CD1c-positive myeloid dendritic cell (primary cell): ENCODE measurements at regions not wholly inside any gene's neighbourhood (a gene's known extent, or its start where the extent isn't known, plus 50 kb on each side); places are given as distances from the start of the nearest gene placed in this dataset.
"Not testable (repeated sequence)": the region's sequence is repeated elsewhere in the genome, so short reads cannot be mapped to it uniquely, and the experiment has no call there.

ENCODE experiments used
- DNase-seq: peaks from one replicate; pipeline ENCODE4 v3.0.0-alpha.2; 2016; ENCODE audit errors: extremely low spot score

DNA sequence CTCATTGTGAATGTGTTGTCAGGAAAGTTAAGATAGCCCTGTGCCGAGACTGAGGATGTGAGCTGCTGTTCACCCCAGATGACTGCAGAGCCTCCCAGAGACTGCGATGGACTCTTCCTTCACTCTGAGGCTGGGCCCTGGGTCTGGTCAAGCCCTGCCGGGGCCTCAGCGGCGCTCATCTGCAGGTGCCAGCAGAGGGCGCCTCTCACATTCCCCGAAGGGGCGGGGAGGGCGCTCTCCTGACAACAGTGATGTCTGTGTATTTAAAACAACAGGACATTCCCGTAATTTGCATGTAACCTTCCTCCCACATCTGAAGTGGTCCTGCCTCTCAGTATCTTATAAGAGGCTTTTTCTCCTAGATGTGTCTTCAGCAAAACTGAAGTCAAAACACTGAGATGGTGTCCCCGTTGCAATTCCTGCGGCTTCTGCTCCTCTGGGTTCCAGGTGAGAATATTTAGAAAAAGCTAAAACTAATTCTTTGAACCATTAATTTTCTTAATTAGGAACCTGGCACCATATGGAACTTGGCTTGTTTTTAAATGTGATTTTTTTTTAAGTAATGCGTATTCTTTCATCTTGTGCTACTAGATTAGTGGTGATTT, 1377.9 kb downstream of the RPIA start:
- peak; percentile 36 for DNase-seq

DNA sequence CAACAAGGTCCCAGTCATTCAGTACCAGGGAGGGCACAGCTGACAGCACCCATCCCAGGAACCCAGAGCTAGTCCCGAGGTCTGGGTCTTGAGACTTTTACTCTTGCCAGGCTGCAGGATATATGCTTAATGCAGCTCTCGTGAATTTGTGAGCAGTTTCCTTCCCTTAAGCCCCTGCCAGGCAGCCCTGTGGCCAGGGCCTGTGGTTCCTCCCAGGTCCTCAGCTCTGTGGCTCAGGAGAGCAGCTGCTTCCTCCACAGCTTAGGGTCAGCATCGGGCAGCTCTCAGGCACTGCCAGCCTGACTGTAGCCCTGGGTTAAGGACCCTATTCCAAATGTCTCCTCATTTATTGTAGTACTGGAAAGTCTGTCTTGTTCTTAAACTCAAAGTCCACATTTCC, 1384.8 kb downstream of the RPIA start:
- DNase-seq: no peak

DNA sequence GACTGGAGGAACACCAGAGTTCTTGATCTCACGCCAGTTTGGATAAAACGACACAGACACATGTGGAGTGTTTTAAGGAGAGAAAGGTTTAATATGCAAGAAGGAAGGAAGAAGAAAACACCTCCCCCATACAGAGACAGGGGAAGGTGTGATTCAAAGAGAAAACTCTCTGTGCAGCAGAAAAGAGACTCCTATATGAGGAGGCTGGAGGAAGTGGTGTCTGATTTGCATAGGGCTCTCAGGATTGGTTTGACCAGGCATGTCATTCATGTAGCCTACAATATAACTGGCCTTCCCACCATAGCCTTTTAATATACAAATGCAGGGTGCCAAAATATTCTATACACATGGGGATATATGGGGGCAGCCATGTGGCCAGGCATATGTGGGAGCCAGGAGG, 1386.5 kb downstream of the RPIA start:
- DNase-seq: no peak

DNA sequence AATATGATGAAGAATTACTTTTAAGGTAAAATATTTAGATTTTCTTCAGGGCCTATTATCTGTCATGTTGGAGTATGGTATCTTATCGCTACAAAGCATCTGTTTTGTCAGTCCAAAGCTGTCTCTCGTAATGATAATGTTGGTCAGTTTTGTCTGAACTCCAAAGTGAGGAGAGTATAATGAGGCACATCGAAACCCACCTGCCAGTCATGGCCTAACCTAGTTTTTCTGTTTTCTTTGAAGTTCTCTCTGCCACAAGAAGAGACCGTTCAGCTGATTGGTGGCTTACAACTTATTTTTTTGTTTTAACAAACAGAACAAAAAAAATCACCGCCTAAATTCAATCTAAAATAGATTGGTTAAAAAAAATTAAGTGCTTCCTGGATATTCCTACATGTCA, 1387.9 kb downstream of the RPIA start:
- no peak for DNase-seq

DNA sequence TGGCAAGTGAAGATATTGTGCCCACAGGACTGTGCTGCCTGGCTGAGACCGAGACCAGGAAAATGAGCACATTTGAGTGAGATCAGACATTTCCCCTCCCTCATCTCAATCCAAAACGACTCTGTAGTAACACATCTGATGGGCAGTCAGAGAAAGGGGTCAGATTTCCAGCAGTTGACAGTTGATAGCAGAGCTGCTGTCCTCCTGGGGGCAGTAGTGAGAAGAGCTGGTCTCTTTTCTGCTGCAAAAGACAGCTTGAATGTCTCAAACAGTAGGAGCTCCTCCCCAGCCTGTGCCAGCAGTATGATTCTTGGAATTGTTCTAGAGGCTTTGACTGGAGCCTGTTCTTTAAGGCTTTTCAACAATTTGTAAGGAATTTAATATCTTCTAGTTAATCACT, 1396.3 kb downstream of the RPIA start:
- not testable (repeated sequence) for DNase-seq

DNA sequence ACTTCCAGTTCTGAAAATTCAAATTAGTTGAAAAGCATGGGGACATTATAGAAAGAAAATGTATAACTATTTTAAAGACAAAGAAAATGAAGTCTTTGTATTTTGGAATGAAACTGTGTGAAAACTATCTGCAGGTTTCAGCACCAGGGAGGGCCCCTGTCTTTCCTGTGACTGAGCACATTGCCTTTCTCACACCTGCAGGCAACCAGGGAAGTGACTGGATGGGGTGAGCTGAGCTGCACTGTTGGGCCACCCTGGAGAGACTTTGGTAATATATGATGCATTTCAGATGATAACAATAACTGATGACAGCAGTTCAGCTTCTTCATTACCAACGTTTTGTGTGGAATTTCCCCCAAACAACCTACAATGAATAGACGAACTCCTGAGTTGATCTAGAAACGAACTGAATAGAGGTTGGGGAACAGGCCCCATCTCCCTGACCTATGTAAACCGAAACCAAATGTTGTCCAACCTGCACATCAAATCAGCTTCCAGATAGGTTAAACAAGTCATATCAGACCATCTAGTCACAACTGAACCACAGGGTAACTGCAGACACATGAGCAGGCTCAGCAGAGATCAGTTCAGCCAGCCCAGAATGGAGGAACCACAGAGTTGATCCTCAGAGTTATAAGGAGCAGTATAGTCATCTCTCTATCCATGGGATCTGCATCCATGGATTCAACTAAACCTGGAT, 1402.2 kb downstream of the RPIA start:
- not testable (repeated sequence) for DNase-seq

DNA sequence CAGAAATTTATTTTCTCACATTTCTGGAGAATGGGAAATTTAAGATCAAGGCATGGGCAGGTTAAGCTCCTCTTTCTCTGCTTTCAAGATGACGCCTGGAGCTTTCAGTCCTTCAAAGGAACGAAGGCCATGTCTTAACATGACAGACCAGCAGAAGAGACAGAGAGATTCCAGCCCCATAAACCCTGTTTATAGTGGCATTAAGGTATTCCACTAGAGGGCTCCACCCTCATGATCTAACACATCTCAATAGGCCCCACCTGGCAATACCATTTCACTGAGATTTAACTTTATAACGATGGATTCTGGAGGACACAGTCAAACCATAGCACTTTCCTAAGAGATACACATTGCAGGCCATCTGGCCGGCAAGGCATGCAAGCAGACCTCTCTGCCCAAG, 1406.1 kb downstream of the RPIA start:
- not testable (repeated sequence) for DNase-seq

DNA sequence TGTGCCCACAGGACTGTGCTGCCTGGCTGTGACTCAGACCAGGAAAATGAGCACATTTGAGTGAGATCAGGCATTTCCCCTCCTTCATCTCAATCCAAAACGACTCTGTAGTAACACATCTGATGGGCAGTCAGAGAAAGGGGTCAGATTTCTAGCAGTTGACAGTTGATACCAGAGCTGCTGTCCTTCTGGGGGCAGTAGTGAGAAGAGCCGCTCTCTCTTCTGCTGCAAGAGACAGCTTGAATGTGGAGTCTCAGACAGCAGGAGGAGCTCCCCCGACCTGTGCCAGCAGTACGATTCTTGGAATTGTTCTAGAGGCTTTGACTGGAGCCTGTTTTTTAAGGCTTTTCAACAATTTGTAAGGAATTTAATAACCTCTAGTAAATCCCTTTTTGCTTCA, 1413.7 kb downstream of the RPIA start:
- DNase-seq: not testable (repeated sequence)

DNA sequence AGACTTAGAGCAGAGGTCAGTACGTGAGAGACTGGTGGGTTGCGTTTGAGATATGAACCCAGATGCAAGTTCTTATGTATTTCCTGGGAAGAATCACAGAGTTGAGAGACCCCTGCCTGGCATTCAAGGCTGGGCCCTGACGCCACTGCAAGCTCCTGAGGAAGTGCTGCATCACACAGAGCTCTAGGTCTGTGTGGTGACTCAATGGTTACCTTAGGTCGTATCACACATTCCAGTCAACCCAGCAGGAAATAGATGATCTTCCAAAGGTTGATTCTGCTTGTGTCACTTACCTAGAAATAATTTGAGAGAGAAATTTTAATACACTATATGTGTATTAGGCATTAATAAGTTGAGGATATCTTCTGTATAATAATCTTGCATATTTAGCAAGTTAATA, 1431.9 kb downstream of the RPIA start:
- DNase-seq: not testable (repeated sequence)

DNA sequence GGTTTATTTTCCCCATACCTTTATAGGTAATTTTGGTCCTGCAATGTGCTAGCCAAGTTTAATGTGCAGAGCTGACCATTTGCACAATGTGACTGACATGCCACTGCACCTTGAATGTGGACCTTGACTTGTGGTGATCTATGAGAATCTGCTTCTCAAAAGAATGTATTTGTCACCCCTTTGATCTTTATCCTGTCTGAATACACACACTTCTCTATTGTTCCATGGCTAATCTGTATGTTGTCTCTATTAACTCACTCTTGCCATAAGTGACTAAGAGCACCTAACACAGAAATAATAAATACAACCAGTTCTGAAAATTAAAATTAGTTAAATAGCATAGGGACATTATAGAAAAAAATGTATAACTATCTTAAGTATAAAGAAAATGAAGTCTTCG, 1447.6 kb downstream of the RPIA start:
- not testable (repeated sequence) for DNase-seq

DNA sequence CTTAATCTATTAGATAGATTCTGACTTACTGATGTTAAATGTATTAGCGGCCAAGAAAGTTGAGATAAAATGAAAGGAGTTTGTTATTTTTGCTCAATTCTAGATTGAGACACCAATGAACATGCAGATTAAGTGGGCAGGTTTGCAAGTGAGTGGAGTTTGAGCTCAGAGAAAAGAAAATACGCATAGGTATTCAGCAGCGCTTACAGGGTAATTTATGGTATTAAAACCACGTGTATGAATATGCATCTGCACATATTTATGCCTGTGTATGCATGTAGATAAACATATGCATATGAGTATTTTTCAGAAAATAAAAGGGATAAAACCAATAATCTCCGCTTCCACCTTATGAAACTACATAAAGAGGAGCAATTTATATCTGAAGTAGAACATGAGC, 1450.1 kb downstream of the RPIA start:
- not testable (repeated sequence) for DNase-seq

DNA sequence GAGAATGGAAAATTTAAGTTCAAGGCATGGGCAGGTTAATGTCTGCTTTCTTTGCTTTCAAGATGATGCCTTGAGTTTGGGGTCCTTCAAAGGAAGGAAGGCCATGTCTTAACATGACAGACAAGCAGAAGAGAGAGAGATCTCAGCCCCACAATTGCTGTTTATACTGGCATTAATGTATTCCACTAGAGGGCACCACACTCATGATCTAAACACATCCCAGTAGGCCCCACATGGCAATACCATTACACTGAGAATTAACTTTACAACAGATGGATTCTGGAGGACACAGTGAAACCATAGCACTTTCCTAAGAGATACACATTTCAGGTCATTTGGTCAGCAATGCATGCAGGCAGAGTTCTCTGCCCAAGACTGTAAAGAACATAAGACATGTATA, 1460.3 kb downstream of the RPIA start:
- DNase-seq: not testable (repeated sequence)

DNA sequence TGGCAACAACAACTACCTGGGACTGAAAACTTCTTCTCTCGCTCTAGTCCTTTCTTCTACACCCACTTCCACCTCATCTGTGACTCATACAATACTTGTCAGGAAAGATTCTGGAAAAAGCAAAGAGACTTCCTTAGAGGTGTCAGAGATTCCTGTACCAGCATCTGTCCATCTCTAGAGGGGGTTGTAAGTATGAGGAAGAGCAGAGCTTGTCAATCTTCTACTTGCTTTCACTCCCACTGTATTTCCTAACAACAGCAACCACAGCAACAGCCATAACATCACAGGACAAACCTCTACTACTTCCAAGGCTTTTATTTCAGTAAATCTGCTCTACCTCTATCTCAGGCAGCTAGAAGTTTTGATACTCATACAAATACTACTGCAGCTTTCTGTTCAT, 1479.5 kb downstream of the RPIA start:
- not testable (repeated sequence) for DNase-seq

DNA sequence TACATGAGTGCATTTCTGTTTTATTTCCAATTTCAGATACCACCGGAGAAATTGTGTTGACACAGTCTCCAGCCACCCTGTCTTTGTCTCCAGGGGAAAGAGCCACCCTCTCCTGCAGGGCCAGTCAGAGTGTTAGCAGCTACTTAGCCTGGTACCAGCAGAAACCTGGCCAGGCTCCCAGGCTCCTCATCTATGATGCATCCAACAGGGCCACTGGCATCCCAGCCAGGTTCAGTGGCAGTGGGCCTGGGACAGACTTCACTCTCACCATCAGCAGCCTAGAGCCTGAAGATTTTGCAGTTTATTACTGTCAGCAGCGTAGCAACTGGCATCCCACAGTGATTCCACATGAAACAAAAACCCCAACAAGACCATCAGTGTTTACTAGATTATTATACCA, 1481.6 kb downstream of the RPIA start:
- not testable (repeated sequence) for DNase-seq

DNA sequence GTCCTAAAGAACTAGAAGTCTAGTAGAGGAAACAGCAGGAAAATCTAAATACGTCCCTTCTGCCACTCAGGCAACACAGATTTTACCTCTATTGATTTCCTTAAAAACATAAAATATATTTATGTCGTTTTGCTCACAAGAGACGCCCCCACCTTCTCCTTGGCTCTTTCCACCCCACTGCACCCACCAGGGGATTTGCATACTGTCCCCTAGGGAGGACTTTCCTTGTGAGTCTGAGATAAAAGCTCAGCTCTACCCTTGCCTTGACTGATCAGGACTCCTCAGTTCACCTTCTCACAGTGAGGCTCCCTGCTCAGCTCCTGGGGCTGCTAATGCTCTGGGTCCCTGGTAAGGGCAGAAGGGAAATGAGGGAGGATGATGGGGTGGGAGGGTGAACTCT, 1488.1 kb downstream of the RPIA start:
- DNase-seq: not testable (repeated sequence)

DNA sequence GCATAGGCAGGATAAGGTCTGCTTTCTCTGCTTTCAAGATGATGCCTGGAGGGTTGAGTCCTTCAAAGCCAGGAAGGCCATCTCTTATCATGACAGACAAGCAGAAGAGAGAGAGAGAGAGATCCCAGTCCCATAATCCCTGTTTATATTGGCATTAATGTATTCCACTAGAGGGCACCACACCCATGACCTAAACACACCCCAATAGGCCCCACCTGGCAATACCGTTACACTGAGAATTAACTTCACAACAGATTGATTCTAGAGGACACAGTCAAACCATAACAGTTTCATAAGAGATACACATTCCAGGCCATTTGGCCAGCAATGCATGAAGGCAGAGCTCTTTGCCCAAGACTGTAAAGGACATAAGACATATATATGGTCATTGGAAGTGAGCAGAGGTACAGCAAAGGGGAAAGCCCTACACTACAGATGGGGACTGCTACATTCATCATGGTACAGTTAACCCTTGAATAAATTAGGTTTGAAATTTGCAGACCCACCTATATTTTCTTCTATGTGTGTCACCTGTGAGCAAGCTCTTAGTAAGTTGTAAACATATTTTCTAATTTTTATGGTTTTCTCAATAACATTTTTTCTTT, 1516.1 kb downstream of the RPIA start:
- no peak for DNase-seq

DNA sequence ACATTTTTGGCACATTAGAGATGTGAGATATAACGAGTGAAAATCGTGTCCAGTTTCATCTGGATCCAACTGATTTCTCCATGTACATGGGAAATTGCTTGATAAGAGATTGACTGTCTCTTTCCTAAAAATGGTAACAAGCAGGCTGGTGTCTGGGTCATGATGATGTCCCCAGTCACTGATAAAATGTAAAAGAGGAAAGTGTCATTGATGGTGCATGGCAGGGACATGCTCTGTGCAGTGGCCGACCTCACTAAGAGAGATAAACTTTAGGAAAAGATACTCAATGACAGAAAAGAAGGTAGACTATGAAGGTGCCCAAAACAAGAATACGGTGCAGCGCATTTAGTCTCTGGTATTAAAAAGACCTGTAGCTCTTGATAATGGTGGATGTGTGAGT, 1517.5 kb downstream of the RPIA start:
- DNase-seq: no peak

DNA sequence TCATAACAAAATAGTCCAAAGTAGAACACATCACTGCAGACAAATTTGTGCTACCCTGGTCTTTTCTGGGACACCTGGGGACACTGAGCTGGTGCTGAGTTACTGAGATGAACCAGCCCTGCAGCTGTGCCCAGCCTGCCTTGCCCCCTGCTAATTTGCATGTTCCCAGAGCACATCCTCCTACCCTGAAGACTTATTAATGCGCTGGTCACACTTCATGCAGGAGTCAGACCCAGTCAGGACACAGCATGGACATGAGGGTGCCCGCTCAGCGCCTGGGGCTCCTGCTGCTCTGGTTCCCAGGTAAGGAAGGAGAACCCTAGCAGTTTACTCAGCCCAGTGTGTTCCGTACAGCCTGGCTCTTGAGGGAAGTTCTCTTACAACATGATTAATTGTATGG, 1518.3 kb downstream of the RPIA start:
- no peak for DNase-seq

DNA sequence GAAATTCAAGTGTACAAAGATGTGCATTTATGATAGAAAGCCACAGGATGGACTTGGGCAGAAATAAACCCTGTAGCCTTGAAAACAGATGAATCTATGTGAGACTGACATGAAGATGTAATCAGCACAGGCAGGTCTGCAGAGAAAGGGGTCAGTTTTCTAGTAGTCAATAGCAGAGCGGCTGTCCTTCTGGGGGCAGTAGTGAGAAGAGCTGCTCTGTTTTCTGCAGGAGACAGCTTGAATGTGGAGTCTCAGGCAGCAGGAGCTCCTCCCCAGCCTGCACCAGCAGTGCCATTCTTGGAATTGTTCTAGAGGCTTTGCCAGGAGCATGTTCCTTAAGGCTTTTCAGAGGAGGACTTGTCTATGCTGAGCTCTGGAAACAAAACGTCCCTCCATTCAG, 1524.4 kb downstream of the RPIA start:
- not testable (repeated sequence) for DNase-seq

DNA sequence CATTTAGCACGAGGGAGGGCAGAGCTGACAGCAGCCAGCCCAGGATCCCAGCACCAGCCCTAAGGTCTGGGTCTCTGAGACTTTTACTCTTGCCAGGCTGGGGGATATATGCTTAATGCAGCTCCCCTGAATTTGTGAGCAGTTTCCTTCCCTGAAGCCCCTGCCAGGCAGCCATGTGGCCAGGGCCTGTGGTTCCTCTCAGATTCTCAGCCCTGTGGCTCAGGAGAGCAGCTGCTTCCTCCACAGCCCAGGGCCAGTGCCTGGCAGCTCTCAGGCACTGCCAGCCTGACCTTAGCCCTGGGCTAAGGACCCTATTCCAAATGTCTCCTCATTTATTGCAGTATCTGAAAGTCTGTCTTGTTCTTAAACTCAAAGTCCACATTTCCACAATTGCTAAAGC, 1525.3 kb downstream of the RPIA start:
- not testable (repeated sequence) for DNase-seq

DNA sequence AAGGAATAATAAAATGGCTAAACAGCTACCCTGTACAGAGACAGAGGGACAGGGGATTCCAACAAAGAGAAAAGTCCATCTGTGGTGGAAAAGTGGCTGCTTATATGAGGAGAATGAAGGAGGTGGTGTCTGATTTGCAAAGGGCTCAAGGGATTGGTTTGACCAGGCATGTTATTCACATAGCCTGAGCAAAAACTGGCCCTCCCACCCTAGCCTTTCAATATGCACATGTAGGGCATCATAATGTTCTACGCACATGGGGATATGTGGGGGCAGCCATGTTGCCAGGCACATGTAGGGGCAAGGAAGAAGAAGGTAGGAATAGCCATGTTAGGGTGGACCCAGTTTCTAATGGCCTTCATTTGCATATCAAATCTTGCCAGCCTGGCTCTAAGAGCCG, 1527.1 kb downstream of the RPIA start:
- DNase-seq: not testable (repeated sequence)

DNA sequence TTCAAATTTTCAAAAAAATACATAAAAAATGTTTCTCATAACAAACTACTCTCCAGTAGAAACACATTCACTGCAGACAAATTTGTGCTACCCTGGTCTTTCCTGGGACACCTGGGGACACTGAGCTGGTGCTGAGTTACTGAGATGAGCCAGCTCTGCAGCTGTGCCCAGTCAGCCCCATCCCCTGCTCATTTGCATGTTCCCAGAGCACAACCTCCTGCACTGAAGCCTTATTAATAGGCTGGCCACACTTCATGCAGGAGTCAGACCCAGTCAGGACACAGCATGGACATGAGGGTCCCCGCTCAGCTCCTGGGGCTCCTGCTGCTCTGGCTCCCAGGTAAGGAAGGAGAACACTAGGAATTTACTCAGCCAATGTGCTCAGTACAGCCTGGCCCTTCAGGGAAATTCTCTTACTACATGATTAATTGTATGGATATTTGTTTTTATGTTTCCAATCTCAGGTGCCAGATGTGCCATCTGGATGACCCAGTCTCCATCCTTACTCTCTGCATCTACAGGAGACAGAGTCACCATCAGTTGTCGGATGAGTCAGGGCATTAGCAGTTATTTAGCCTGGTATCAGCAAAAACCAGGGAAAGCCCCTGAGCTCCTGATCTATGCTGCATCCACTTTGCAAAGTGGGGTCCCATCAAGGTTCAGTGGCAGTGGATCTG, 1529.3 kb downstream of the RPIA start:
- DNase-seq: not testable (repeated sequence)

DNA sequence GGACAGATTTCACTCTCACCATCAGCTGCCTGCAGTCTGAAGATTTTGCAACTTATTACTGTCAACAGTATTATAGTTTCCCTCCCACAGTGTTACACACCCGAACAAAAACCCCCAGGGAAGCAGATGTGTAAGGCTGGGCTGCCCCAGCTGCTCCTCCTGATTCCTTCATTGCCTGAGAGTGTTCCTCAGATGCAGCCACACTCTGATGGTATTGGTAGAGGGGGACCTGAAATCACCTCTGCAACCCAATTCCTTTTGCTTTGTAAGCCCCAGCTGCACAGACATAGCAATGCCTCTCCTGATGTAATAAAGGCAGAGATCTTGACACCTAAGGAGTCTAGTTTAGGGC, 1529.8 kb downstream of the RPIA start:
- DNase-seq: no peak
